GM23248 (cell line): ENCODE measurements at regions not wholly inside any gene's neighbourhood (a gene's known extent, or its start where the extent isn't known, plus 50 kb on each side); places are given as distances from the start of the nearest gene placed in this dataset.

Experiments
- EZH2 ChIP-seq: fragments of 200-600 bp; sonication (generic); IDR thresholded peaks from 2 replicates; pipeline ENCODE4 v1.6.1; 2018; ENCODE audit warnings: antibody characterized with exemption, mild to moderate bottlenecking; ENCODE audit not compliant: insufficient read depth, poor library complexity, severe bottlenecking
- EZH2phosphoT487 ChIP-seq: fragments of 200-600 bp; sonication (generic); IDR thresholded peaks from 2 replicates; pipeline ENCODE4 v1.6.1; 2018; ENCODE audit warnings: antibody characterized with exemption, moderate library complexity, mild to moderate bottlenecking, low read depth; ENCODE audit not compliant: insufficient read depth

GRCh38 chr14:39957290-39957689 lies 525.1 kb upstream of the FBXO33 start:
- no peak for TF ChIP-seq EZH2phosphoT487
- no peak for TF ChIP-seq EZH2
